K562 (cell line): ENCODE measurements at regions not wholly inside any gene's neighbourhood (a gene's known extent, or its start where the extent isn't known, plus 50 kb on each side); places are given as distances from the start of the nearest gene placed in this dataset.
"Not testable (repeated sequence)": the region's sequence is repeated elsewhere in the genome, so short reads cannot be mapped to it uniquely, and the experiment has no call there.

Experiments
- ATF3 ChIP-seq, 2 experiments: fragments of 450-650 bp in 1 of 2; sonication (generic) in 1 of 2; formaldehyde crosslinking in 1 of 2; IDR thresholded peaks in 1 of 2; conservative IDR thresholded peaks in 1 of 2; 2 replicates each; pipeline versions ENCODE4 v1.6.1 to v1.8.1; 2016 to 2023; ENCODE audit warnings: mild to moderate bottlenecking in 2 of 2, moderate library complexity in 2 of 2, inconsistent platforms in 1 of 2, missing genetic modification reagents in 1 of 2
- BRD9 ChIP-seq: fragments of 450-650 bp; IDR thresholded peaks from 2 replicates; pipeline ENCODE4 v1.6.1; 2018; ENCODE audit warnings: low read depth; ENCODE audit not compliant: partially characterized antibody
- CTCF ChIP-seq, 3 experiments: IDR thresholded peaks in 2 of 3; conservative IDR thresholded peaks in 1 of 3; 2 replicates each; pipeline ENCODE4 v1.5.1; 2011 to 2012; ENCODE audit warnings: low read length in 3 of 3, mild to moderate bottlenecking in 3 of 3, control low read depth in 2 of 3, improper control_type of control experiment in 1 of 3, inconsistent platforms in 1 of 3, low read depth in 1 of 3, mixed read lengths in 1 of 3, moderate library complexity in 1 of 3; ENCODE audit not compliant: insufficient read depth in 2 of 3
- FOS ChIP-seq: IDR thresholded peaks from 3 replicates; pipeline ENCODE4 v1.6.1; 2011; ENCODE audit not compliant: insufficient read length; ENCODE audit errors: extremely low read depth
- FOXK2 ChIP-seq, 2 experiments: fragments of 450-650 bp; IDR thresholded peaks in 1 of 2; conservative IDR thresholded peaks in 1 of 2; 2 replicates each; pipeline ENCODE4 v1.6.1; 2016; ENCODE audit warnings: low read depth in 2 of 2, mild to moderate bottlenecking in 1 of 2
- HDAC2 ChIP-seq: fragments of 450-650 bp; IDR thresholded peaks from 2 replicates; pipeline ENCODE4 v1.6.1; 2016; ENCODE audit warnings: mild to moderate bottlenecking
- ID3 ChIP-seq, 2 experiments: fragments of 250-450 bp in 1 of 2; fragments of 450-650 bp in 1 of 2; sonication (Bioruptor Pico) in 1 of 2; IDR thresholded peaks; 2 replicates each; pipeline versions ENCODE4 v1.6.1 to v1.8.0; 2016 to 2021; ENCODE audit warnings: mild to moderate bottlenecking in 2 of 2, moderate library complexity in 2 of 2, missing compliant biosample characterization in 1 of 2, missing genetic modification characterization in 1 of 2
- KDM1A ChIP-seq, 2 experiments: fragments of 450-650 bp; IDR thresholded peaks; 2 replicates each; pipeline ENCODE4 v1.6.1; 2016; ENCODE audit warnings: mild to moderate bottlenecking in 2 of 2
- MXI1 ChIP-seq: IDR thresholded peaks from 2 replicates; pipeline ENCODE4 v1.6.1; 2011; ENCODE audit warnings: low read depth, mild to moderate bottlenecking, improper control_type of control experiment, low read length
- RFX5 ChIP-seq: IDR thresholded peaks from 2 replicates; pipeline ENCODE4 v1.6.1; 2011; ENCODE audit warnings: low read depth, mild to moderate bottlenecking, improper control_type of control experiment, low read length
- SMAD1 ChIP-seq: fragments of 150-350 bp; IDR thresholded peaks from 2 replicates; pipeline ENCODE4 v1.6.1; 2014; ENCODE audit warnings: low read length, low read depth; ENCODE audit not compliant: partially characterized antibody
- TF ChIP-seq, protein P1 (sequence below): IDR thresholded peaks from 2 replicates; pipeline ENCODE4 v1.6.1; 2012; ENCODE audit warnings: low read depth, low read length, improper control_type of control experiment, borderline replicate concordance
- TF ChIP-seq, protein P2 (sequence below): sonication (generic); formaldehyde crosslinking; IDR thresholded peaks from 2 replicates; pipeline ENCODE4 v1.8.1; 2022; ENCODE audit warnings: missing genetic modification reagents

DNA sequence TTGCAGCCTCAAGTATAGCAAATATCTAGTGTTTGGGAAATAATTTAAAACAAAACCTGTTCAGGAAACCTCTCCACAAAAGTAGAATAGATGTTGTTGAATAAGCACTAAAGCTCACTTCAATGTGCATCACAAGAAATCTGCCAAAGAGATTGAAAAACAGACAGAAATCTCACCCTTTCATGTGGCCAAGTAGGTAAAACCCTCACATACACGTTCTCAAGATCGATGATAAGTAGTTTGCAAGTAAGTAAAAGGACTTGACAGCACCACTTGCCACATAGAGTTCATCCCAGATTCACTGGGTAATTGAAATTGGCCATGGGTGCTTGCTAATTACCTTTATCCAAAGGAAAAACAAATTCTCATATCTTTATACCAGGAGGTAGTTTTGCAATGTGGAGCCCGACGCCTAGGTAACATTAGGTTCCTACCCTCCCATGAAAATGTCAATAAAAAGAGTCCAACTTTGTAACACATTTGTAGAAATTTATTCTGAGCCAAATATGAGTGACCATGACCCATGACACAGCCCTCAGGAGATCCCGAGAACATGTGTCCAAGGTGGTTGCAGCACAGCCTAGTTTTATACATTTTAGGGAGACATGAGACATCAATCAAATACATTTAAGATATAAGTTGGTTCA lies 80.4 kb upstream of the ZNF658 start:
- TF ChIP-seq ID3 (CRISPR knock-in tag; IDR thresholded peaks at IDR 0.05); ID3 (tag; IDR thresholded peaks at IDR 0.05); FOS; ATF3 (IDR thresholded peaks at IDR 0.05); ATF3 (CRISPR knock-in tag; conservative IDR thresholded peaks at IDR 0.05); CTCF (IDR thresholded peaks at IDR 0.05 in 2 of 3, conservative IDR thresholded peaks at IDR 0.05 in 1 of 3; ENCODE audit: insufficient read depth in 2 of 3, low read depth in 1 of 3, low read length in 3 of 3); KDM1A (IDR thresholded peaks at IDR 0.05); BRD9; FOXK2 (conservative IDR thresholded peaks at IDR 0.05 in 1 of 2, IDR thresholded peaks at IDR 0.05 in 1 of 2; ENCODE audit: low read depth in 2 of 2); HDAC2; RFX5; MXI1; SMAD1: not testable (repeated sequence)
- TF ChIP-seq, protein P1, sequence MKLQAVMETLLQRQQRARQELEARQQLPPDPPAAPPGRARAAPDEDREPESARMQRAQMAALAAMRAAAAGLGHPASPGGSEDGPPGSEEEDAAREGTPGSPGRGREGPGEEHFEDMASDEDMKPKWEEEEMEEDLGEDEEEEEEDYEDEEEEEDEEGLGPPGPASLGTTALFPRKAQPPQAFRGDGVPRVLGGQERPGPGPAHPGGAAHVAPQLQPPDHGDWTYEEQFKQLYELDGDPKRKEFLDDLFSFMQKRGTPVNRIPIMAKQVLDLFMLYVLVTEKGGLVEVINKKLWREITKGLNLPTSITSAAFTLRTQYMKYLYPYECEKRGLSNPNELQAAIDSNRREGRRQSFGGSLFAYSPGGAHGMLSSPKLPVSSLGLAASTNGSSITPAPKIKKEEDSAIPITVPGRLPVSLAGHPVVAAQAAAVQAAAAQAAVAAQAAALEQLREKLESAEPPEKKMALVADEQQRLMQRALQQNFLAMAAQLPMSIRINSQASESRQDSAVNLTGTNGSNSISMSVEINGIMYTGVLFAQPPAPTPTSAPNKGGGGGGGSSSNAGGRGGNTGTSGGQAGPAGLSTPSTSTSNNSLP: not testable (repeated sequence)
- TF ChIP-seq, protein P2, sequence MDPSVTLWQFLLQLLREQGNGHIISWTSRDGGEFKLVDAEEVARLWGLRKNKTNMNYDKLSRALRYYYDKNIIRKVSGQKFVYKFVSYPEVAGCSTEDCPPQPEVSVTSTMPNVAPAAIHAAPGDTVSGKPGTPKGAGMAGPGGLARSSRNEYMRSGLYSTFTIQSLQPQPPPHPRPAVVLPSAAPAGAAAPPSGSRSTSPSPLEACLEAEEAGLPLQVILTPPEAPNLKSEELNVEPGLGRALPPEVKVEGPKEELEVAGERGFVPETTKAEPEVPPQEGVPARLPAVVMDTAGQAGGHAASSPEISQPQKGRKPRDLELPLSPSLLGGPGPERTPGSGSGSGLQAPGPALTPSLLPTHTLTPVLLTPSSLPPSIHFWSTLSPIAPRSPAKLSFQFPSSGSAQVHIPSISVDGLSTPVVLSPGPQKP: not testable (repeated sequence)
